GM12878 (cell line): ENCODE measurements at regions not wholly inside any gene's neighbourhood (a gene's known extent, or its start where the extent isn't known, plus 50 kb on each side); places are given as distances from the start of the nearest gene placed in this dataset.
A peak's percentile ranks its signal among the peaks of the same experiment; 100 is the strongest.

Source experiments
- ASH2L ChIP-seq: fragments of 300-600, 200-600 bp; sonication (generic); IDR thresholded peaks from 2 replicates; pipeline ENCODE4 v1.6.1; 2017; ENCODE audit warnings: low read depth, mild to moderate bottlenecking, borderline replicate concordance
- BACH1 ChIP-seq: fragments of 450-650 bp; IDR thresholded peaks from 2 replicates; pipeline ENCODE4 v1.6.1; 2017; ENCODE audit warnings: mild to moderate bottlenecking, borderline replicate concordance
- CBX3 ChIP-seq: fragments of 200-600 bp; sonication (generic); IDR thresholded peaks from 2 replicates; pipeline ENCODE4 v1.6.1; 2016; ENCODE audit warnings: low read depth, borderline replicate concordance
- CEBPB ChIP-seq, 2 experiments: fragments of 150-350 bp in 1 of 2; IDR thresholded peaks; 2 replicates each; pipeline ENCODE4 v1.6.1; 2012 to 2014; ENCODE audit warnings: low read depth in 2 of 2, low read length in 2 of 2, borderline replicate concordance in 1 of 2, inconsistent platforms in 1 of 2
- CREM ChIP-seq: IDR thresholded peaks from 2 replicates; pipeline ENCODE4 v1.6.1; 2014; ENCODE audit warnings: antibody characterized with exemption, low read depth
- HDAC2 ChIP-seq: fragments of 200-600 bp; sonication (generic); IDR thresholded peaks from 2 replicates; pipeline ENCODE4 v1.6.1; 2017
- MTA2 ChIP-seq: fragments of 450-650 bp; IDR thresholded peaks from 2 replicates; pipeline ENCODE4 v1.6.1; 2016; ENCODE audit warnings: low read depth, mild to moderate bottlenecking, moderate library complexity
- NFYB ChIP-seq: IDR thresholded peaks from 2 replicates; pipeline ENCODE4 v1.6.1; 2011; ENCODE audit warnings: low read depth, mild to moderate bottlenecking, low read length, improper control_type of control experiment, moderate library complexity; ENCODE audit not compliant: insufficient read depth
- NR2C2 ChIP-seq: IDR thresholded peaks from 2 replicates; pipeline ENCODE4 v1.6.1; 2011; ENCODE audit warnings: borderline replicate concordance, low read depth; ENCODE audit not compliant: control insufficient read depth, insufficient read length
- NR2F1 ChIP-seq: fragments of 450-650 bp; conservative IDR thresholded peaks from 2 replicates; pipeline ENCODE4 v1.6.1; 2017; ENCODE audit warnings: mild to moderate bottlenecking
- POLR2A ChIP-seq: IDR thresholded peaks from 2 replicates; pipeline ENCODE4 v1.6.1; 2011; ENCODE audit warnings: low read depth, mild to moderate bottlenecking, low read length
- POLR2AphosphoS5 ChIP-seq: IDR thresholded peaks from 2 replicates; pipeline ENCODE4 v1.6.1; 2011; ENCODE audit warnings: mild to moderate bottlenecking, low read length, inconsistent platforms
- POU2F2 ChIP-seq: IDR thresholded peaks from 3 replicates; pipeline ENCODE4 v1.6.1; 2011; ENCODE audit warnings: low read depth, mild to moderate bottlenecking, low read length, borderline replicate concordance
- RAD21 ChIP-seq: IDR thresholded peaks from 2 replicates; pipeline ENCODE4 v1.6.1; 2011; ENCODE audit warnings: mild to moderate bottlenecking, low read depth, low read length, moderate library complexity; ENCODE audit not compliant: insufficient read depth
- RB1 ChIP-seq: fragments of 450-650 bp; formaldehyde crosslinking; IDR thresholded peaks from 2 replicates; pipeline ENCODE4 v1.6.1; 2017; ENCODE audit warnings: mild to moderate bottlenecking, borderline replicate concordance
- RCOR1 ChIP-seq: conservative IDR thresholded peaks from 2 replicates; pipeline ENCODE4 v1.6.1; 2012; ENCODE audit warnings: low read depth, low read length, improper control_type of control experiment
- SUPT20H ChIP-seq: IDR thresholded peaks from 2 replicates; pipeline ENCODE4 v1.6.1; 2011; ENCODE audit warnings: low read depth, mild to moderate bottlenecking, low read length, moderate library complexity, borderline replicate concordance; ENCODE audit not compliant: control insufficient read depth
- TAF1 ChIP-seq: IDR thresholded peaks from 2 replicates; pipeline ENCODE4 v1.6.1; 2011; ENCODE audit warnings: mild to moderate bottlenecking, low read depth, low read length, borderline replicate concordance
- TARDBP ChIP-seq: IDR thresholded peaks from 2 replicates; pipeline ENCODE4 v1.6.1; 2016; ENCODE audit warnings: borderline replicate concordance
- WRNIP1 ChIP-seq: IDR thresholded peaks from 2 replicates; pipeline ENCODE4 v1.6.1; 2011; ENCODE audit warnings: low read depth, low read length, improper control_type of control experiment, borderline replicate concordance
- ZNF274 ChIP-seq: IDR thresholded peaks from one replicate; pipeline ENCODE4 v1.8.0; 2011; ENCODE audit not compliant: insufficient read length, insufficient read depth
- ZNF622 ChIP-seq: fragments of 450-650 bp; IDR thresholded peaks from 2 replicates; pipeline ENCODE4 v1.6.1; 2017; ENCODE audit warnings: mild to moderate bottlenecking, inconsistent platforms
- TF ChIP-seq, protein P1 (sequence below): fragments of 150-350 bp; IDR thresholded peaks from 2 replicates; pipeline ENCODE4 v1.6.1; 2014; ENCODE audit warnings: mild to moderate bottlenecking, low read depth, low read length
- TF ChIP-seq, protein P2 (sequence below): IDR thresholded peaks from 2 replicates; pipeline ENCODE4 v1.6.1; 2012; ENCODE audit warnings: low read depth, low read length, improper control_type of control experiment
- TF ChIP-seq, protein P3 (sequence below): fragments of 450-650 bp; IDR thresholded peaks from 2 replicates; pipeline ENCODE4 v1.6.1; 2017; ENCODE audit warnings: mild to moderate bottlenecking, moderate library complexity

DNA sequence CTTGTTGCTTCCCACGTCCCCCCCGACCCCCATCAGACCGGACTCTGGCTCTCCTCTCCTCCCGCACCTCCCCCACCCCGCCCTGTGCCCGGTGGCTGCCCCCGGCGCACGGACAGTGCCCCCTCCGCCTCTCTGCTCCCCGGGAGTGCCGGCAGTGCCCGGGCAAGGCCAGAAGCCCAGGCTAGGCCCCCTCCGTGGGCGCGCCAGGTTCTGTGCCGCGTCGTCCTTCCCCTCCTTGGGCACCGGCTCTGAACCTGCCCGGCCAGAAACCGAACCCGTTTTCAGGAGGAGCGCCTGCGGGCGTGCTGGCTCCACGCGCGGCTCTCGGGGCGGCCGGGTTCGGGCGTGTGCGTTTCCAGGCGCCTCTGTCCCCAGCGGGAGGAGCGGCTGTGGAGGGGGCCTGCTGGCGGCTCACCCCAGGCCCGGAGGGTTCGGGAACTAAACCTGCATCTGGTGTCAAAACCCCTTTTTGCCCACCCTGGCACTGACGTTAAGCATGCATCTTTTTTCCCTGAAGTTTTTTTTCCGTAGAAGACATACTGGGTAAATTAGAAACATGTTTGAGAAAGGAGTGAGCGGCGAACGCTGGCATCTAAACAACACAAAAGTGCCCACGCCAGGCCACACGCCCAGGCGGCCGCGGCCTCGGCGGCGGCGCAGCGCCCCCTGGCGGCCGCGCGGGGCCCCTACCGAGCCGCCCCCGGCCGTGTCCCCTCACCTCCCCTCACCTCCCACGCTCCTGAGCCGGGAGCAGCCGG lies 123.9 kb upstream of the SLC1A4 start (continued):
- TF ChIP-seq ASH2L (0 out of 2 replicates have a peak, but pooled peaks have one; percentile 52), POLR2A (no peak), HDAC2 (0 out of 2 replicates have a peak, but pooled peaks have one; percentile 61), RAD21 (peak; percentile 71), TARDBP (no peak), MTA2 (no peak), TAF1 (no peak), ZNF274 (no peak), NFYB (no peak), POLR2AphosphoS5 (no peak), RCOR1 (no peak), SUPT20H (no peak), POU2F2 (no peak), WRNIP1 (no peak), ZNF622 (no peak), NR2F1 (peak; percentile 59), CEBPB (IDR thresholded peaks at IDR 0.05; ENCODE audit: borderline replicate concordance in 1 of 2, low read depth in 2 of 2, low read length in 2 of 2) (no peak), NR2C2 (no peak), CBX3 (no peak), BACH1 (peak; percentile 25; the same call in 1 of the 2 replicates), RB1 (no peak), CREM (0 out of 2 replicates have a peak, but pooled peaks have one; percentile 6)
- TF ChIP-seq, protein P1, sequence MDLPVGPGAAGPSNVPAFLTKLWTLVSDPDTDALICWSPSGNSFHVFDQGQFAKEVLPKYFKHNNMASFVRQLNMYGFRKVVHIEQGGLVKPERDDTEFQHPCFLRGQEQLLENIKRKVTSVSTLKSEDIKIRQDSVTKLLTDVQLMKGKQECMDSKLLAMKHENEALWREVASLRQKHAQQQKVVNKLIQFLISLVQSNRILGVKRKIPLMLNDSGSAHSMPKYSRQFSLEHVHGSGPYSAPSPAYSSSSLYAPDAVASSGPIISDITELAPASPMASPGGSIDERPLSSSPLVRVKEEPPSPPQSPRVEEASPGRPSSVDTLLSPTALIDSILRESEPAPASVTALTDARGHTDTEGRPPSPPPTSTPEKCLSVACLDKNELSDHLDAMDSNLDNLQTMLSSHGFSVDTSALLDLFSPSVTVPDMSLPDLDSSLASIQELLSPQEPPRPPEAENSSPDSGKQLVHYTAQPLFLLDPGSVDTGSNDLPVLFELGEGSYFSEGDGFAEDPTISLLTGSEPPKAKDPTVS = no peak
- TF ChIP-seq, protein P2, sequence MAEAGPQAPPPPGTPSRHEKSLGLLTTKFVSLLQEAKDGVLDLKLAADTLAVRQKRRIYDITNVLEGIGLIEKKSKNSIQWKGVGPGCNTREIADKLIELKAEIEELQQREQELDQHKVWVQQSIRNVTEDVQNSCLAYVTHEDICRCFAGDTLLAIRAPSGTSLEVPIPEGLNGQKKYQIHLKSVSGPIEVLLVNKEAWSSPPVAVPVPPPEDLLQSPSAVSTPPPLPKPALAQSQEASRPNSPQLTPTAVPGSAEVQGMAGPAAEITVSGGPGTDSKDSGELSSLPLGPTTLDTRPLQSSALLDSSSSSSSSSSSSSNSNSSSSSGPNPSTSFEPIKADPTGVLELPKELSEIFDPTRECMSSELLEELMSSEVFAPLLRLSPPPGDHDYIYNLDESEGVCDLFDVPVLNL = no peak
- TF ChIP-seq, protein P3, sequence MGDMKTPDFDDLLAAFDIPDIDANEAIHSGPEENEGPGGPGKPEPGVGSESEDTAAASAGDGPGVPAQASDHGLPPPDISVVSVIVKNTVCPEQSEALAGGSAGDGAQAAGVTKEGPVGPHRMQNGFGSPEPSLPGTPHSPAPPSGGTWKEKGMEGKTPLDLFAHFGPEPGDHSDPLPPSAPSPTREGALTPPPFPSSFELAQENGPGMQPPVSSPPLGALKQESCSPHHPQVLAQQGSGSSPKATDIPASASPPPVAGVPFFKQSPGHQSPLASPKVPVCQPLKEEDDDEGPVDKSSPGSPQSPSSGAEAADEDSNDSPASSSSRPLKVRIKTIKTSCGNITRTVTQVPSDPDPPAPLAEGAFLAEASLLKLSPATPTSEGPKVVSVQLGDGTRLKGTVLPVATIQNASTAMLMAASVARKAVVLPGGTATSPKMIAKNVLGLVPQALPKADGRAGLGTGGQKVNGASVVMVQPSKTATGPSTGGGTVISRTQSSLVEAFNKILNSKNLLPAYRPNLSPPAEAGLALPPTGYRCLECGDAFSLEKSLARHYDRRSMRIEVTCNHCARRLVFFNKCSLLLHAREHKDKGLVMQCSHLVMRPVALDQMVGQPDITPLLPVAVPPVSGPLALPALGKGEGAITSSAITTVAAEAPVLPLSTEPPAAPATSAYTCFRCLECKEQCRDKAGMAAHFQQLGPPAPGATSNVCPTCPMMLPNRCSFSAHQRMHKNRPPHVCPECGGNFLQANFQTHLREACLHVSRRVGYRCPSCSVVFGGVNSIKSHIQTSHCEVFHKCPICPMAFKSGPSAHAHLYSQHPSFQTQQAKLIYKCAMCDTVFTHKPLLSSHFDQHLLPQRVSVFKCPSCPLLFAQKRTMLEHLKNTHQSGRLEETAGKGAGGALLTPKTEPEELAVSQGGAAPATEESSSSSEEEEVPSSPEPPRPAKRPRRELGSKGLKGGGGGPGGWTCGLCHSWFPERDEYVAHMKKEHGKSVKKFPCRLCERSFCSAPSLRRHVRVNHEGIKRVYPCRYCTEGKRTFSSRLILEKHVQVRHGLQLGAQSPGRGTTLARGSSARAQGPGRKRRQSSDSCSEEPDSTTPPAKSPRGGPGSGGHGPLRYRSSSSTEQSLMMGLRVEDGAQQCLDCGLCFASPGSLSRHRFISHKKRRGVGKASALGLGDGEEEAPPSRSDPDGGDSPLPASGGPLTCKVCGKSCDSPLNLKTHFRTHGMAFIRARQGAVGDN = no peak
